Right atrium auricular region (tissue), 2 donors: ENCODE measurements at regions not wholly inside any gene's neighbourhood (a gene's known extent, or its start where the extent isn't known, plus 50 kb on each side); places are given as distances from the start of the nearest gene placed in this dataset.
"Not testable (repeated sequence)": the region's sequence is repeated elsewhere in the genome, so short reads cannot be mapped to it uniquely, and the experiment has no call there.

Experiments used
- DNase-seq: peaks from one replicate; pipeline ENCODE4 v3.0.0-alpha.2; 2019; ENCODE audit warnings: low spot score
- H3K27ac ChIP-seq, 2 donors: fragments of 200-600 bp; sonication (generic); 1 replicate in 1 of 2; 2 replicates in 1 of 2; pipeline ENCODE4 v1.5.1; 2016 to 2019
- H3K27me3 ChIP-seq, 2 donors: fragments of 200-600 bp; sonication (generic); one replicate each; pipeline versions ENCODE4 v1.5.1 to v1.6.0; 2017 to 2019
- H3K36me3 ChIP-seq: fragments of 200-600 bp; sonication (generic); one replicate; pipeline ENCODE4 v1.5.1; 2016
- H3K4me1 ChIP-seq, 2 donors: fragments of 200-600 bp; sonication (generic); one replicate each; pipeline versions ENCODE4 v1.5.1 to v1.6.0; 2017 to 2019
- H3K4me3 ChIP-seq, 2 donors: fragments of 200-600 bp; sonication (generic); 1 replicate in 1 of 2; 2 replicates in 1 of 2; pipeline ENCODE4 v1.5.1; 2017 to 2019; ENCODE audit warnings: mild to moderate bottlenecking in 1 of 2, moderate library complexity in 1 of 2
- H3K9me3 ChIP-seq, 2 donors: fragments of 200-600 bp; sonication (generic); one replicate each; pipeline ENCODE4 v1.5.1; 2019
- CTCF ChIP-seq, 2 donors: fragments of 200-600 bp; sonication (generic); IDR thresholded peaks; one replicate each; pipeline ENCODE4 v1.5.1; 2019; ENCODE audit warnings: antibody characterized with exemption in 2 of 2

GRCh38 chr6:82616386-82617028 lies 252.9 kb downstream of the TPBG start:
- DNase-seq = no peak
- H3K4me3 ChIP-seq = no peak overlapping the region
- TF ChIP-seq CTCF (IDR thresholded peaks at IDR 0.05) = no peak
- H3K36me3 ChIP-seq = no peaks in the 10 kb centered on the region
- no peaks in the 10 kb centered on the region for H3K9me3 ChIP-seq
- H3K4me1 ChIP-seq = no peaks in the 10 kb centered on the region
- no peaks in the 10 kb centered on the region for H3K27me3 ChIP-seq
- no peak overlapping the region for H3K27ac ChIP-seq

- Histone ChIP-seq H3K9me3 (no peaks in the 10 kb centered on the region), H3K27ac (no peak overlapping the region)
- DNase-seq = no peak
Observed at GRCh38 chr6:82617648-82618047, 254.0 kb downstream of the TPBG start.

GRCh38 chr6:82619573-82619972 lies 256.0 kb downstream of the TPBG start:
- Histone ChIP-seq H3K27ac (no peak overlapping the region), H3K4me3 (no peak overlapping the region), H3K27me3 (no peaks in the 10 kb centered on the region), H3K4me1 (no peaks in the 10 kb centered on the region), H3K9me3 (no peaks in the 10 kb centered on the region), H3K36me3 (no peaks in the 10 kb centered on the region)
- no peak for TF ChIP-seq CTCF (IDR thresholded peaks at IDR 0.05)
- no peak for DNase-seq

More at GRCh38 chr6:82617648-82618047, 254.0 kb downstream of the TPBG start:
- H3K27me3 ChIP-seq = no peaks in the 10 kb centered on the region
- no peak for TF ChIP-seq CTCF (IDR thresholded peaks at IDR 0.05)
- no peaks in the 10 kb centered on the region for H3K4me1 ChIP-seq
- H3K4me3 ChIP-seq = no peak overlapping the region
- no peaks in the 10 kb centered on the region for H3K36me3 ChIP-seq

GRCh38 chr6:82622461-82622860 lies 258.8 kb downstream of the TPBG start:
- Histone ChIP-seq H3K9me3 (no peaks in the 10 kb centered on the region), H3K36me3 (no peaks in the 10 kb centered on the region), H3K27me3 (no peaks in the 10 kb centered on the region), H3K4me1 (no peaks in the 10 kb centered on the region), H3K4me3 (no peak overlapping the region), H3K27ac (no peak overlapping the region)
- TF ChIP-seq CTCF (IDR thresholded peaks at IDR 0.05) = no peak
- no peak for DNase-seq

- Histone ChIP-seq H3K27me3 (no peaks in the 10 kb centered on the region), H3K4me3 (no peak overlapping the region), H3K4me1 (no peaks in the 10 kb centered on the region), H3K27ac (no peak overlapping the region), H3K9me3 (no peaks in the 10 kb centered on the region), H3K36me3 (no peaks in the 10 kb centered on the region)
- no peak for TF ChIP-seq CTCF (IDR thresholded peaks at IDR 0.05)
- no peak for DNase-seq
Observed at GRCh38 chr6:82624251-82624650, 260.6 kb downstream of the TPBG start.

GRCh38 chr6:82626946-82627345 lies 263.3 kb downstream of the TPBG start:
- H3K36me3 ChIP-seq, H3K9me3 ChIP-seq, H3K4me1 ChIP-seq, H3K27ac ChIP-seq, H3K4me3 ChIP-seq, H3K27me3 ChIP-seq, DNase-seq: not testable (repeated sequence)
